Stimulated activated CD4-positive, alpha-beta T cell treated with anti-CD3 and anti-CD28 coated beads, TNF-alpha, amount 100 ng/mL, for 24 hours (primary cell): ENCODE measurements at regions not wholly inside any gene's neighbourhood (a gene's known extent, or its start where the extent isn't known, plus 50 kb on each side); places are given as distances from the start of the nearest gene placed in this dataset.

ENCODE experiments used
- DNase-seq, 3 experiments: peaks; one replicate each; pipeline ENCODE4 v3.0.0-alpha.2; 2020; ENCODE audit warnings: low read depth in 3 of 3

- no peak for DNase-seq
Measured at GRCh38 chr19:28027116-28027515, 1185.8 kb downstream of the UQCRFS1 start.

GRCh38 chr19:28026636-28027035 lies 1186.3 kb downstream of the UQCRFS1 start:
- DNase-seq: no peak

DNA sequence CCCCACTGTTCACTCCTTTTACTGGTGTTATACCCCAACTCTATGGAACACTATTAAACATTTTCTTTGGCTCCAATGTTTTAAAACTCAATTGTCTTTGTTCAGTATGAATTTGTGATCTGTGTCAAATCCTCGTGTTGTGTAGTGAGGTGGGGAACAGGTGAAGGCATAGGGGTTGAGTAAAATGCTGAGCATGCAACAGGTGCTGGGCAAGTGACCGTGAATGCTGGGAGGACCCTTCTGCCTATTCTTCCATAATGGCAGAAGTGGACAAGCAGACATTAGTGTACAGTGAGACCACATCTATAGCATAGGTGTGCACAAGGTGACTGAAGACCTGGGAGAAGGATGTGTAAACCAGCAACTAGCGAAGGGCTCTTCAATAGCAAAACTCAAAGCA lies 1188.0 kb downstream of the UQCRFS1 start:
- no peak for DNase-seq

DNA sequence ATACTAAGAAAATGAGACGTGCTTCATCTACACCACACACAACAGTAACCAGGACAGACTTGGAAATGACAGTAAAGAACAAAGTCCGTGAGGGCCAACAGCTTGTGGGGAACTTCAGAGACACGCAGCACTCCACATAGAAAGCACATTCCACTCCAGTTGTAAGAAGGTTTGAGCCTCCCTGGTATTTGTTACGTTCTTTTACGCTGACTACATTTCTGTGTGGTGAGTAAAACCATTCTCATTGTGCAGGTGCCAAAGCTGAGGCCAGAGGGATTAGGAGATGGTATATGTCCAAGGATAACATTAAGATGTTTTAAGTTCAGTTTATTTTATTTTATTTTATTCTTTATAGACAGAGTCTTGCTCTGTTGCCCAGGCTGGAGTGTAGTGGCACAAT lies 1189.9 kb downstream of the UQCRFS1 start:
- DNase-seq: no peak

DNA sequence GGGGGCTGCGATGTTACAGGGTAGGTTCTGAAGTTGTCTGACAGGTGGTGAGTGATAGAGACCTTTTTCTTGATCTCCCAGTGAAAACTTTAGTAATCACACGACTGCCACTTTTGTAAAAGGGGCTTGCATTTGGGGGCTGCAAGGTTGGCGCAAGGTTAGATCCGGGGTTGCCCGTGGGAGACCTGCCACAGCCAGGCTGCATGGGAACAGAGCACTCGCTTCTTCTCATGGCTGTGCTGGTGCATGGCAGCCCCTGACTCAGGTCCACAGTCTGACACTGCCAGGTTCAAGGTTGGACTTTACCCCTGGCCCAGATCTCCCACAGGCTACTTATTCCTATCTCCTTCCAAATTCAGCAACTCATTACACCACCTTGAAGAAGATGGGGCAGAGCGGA lies 1190.4 kb downstream of the UQCRFS1 start:
- no peak for DNase-seq

DNA sequence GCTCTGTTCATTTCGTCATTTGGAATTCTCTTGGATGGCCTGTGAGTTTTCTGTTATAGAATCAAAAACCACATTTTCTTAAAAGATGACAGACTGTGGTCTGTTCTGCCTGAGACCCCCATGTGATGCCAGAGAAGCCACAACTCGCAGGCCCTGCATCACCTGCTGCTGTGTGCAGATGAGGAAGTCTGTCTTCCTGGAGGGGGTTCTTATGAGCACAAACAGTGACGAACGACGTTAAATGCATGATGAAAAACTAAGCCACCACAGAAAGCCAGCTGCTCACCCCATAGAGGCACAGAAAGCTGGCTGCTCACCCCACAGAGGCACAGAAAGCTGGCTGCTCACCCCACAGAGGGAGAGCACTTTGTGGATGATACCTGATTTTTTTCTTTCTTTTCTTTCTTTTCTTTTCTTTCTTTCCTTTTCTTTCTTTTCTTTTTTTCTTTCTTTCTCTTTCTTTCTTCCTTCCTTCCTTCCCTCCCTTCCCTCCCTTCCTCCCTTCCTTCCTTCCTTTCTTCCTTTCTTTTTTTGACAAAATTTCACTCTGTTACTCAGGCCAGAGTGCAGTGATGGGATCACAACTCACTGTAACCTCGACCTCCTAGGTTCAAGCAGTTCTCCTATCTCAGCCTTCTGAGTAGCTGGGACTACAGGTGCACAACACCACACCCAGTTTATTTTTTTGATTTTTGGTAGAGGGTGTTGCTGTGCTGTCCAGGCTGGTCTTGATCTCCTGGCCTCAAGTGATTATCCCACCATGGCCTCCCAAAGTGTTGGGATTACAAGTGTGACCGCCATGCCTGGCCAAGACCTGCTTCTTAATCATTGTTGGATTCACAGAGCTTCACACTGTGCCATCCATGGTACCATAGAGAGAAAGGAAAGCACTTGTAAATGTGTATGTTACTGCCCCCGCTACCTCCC lies 1191.4 kb downstream of the UQCRFS1 start:
- no peak for DNase-seq

- DNase-seq: no peak
Measured at GRCh38 chr19:28020619-28021258, 1192.2 kb downstream of the UQCRFS1 start.

- DNase-seq: no peak
Measured at GRCh38 chr19:28019901-28020300, 1193.0 kb downstream of the UQCRFS1 start.

GRCh38 chr19:28019371-28019770 lies 1193.6 kb downstream of the UQCRFS1 start:
- no peak for DNase-seq

DNA sequence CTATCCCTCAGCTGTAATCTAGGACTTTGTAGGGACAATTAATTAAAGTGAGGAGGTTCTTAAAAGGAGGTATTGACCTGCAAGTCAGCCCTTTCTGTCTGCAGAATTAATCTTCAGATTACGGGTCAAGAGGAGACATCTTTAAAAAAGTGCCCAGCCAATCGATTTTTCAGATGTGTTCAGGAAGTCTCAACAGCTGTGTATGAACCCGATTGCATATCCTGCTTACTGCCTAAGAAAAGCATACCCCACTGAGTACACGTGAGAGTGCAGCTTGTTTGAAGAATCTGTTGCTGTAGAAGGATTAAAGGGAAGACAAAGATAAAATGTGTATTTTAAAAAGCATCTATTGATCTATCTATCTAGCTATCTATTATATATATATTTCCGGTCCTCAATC lies 1194.5 kb downstream of the UQCRFS1 start:
- no peak for DNase-seq

- DNase-seq: no peak
Measured at GRCh38 chr19:28014615-28015405, 1198.1 kb downstream of the UQCRFS1 start.

- DNase-seq: no peak
Measured at GRCh38 chr19:28012361-28012760, 1200.6 kb downstream of the UQCRFS1 start.

GRCh38 chr19:28010656-28011055 lies 1202.3 kb downstream of the UQCRFS1 start:
- no peak for DNase-seq

DNA sequence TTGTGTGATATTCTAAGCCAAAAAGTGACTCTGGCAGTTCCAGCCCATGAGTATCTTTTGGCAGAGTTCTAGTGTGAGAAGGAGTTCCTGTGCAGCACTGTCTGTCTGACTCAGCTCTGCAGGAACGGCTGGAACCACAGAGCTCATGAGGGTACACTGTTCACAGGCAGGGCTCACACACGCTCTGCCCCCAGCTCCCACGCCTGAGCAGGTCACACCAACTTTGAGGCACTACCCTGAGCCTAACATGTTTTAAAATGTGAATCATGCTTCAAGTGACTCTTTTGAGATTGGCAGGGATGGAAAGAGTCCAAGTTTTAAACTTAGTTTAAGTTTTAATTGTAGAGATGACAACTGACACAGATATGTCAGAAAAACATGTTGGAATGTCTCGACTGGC lies 1203.3 kb downstream of the UQCRFS1 start:
- no peak for DNase-seq

GRCh38 chr19:28008695-28009094 lies 1204.3 kb downstream of the UQCRFS1 start:
- no peak for DNase-seq

DNA sequence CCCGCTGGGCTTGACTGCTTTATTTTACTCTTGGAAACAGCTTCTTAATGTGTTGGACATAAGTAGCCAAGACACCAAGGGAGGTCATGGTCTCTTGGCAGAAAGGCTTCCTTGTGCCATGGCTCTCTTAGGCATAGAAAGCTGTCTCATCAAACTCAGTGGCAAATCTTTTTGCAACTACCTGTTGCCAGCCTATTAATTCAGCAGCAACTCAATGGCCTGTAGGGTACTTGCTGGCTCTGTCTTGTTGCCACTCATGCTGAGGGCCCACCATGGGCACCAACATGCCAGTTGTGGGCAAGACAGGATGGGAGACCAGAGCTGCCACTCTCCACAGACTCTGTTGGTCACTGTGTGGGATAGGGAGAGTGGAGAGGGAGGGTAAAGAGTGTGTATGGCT lies 1209.4 kb downstream of the UQCRFS1 start:
- no peak for DNase-seq

- DNase-seq: no peak
Measured at GRCh38 chr19:27997069-27997468, 1215.9 kb downstream of the UQCRFS1 start.

GRCh38 chr19:27993619-27994570 lies 1219.1 kb downstream of the UQCRFS1 start:
- DNase-seq: no peak

GRCh38 chr19:27986299-27986698 lies 1226.7 kb downstream of the UQCRFS1 start:
- no peak for DNase-seq

DNA sequence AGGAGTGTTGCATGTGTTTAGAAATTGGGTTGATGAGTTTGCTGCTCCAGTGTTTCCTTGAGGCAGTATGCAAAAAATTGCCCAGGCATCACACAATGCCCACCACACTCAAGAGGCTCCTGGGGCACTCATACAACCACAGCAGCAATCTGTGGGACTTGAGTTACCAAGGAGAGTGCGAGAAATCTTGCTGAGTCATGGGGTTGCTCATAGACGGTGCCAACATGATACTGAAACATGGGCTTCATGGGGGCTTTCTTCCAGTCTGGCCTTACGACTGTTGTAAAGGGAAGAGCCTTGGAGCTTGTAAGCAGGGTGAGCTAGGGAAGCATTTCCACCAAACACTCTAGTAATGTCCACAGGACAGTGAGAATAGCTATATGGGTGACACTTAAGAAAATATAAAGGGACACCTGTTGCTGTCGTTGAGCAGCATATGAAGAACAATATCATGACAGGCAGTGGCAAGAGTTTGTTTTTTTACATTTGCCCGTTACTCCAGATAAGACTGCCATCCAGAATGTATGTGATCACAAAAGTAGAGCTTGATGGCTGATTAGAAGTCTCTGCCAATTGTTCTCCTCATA lies 1237.4 kb downstream of the UQCRFS1 start:
- DNase-seq: no peak

DNA sequence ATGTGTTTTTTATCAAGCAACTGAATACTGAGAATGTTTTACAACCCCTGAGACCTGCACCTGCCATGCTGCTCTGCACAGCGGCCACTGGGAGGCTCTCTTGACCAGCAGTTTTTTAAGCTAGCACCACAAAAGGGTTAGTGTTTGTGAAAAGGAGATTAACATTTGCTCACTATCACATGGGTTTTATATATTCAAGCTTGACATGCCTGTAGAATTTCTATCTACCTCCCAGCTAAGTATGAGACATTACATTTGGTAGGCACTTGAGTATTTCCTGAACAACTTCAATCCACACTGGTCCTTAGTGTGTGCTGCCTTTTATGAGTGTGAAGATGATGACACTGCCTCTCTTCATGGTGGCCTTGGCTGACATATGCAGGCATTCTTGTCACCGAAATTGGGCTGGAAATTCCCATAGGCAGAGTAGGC lies 1238.9 kb downstream of the UQCRFS1 start:
- DNase-seq: peak in 1 of 3 experiments; percentile 4
